Keratinocyte (primary cell): ENCODE measurements at regions not wholly inside any gene's neighbourhood (a gene's known extent, or its start where the extent isn't known, plus 50 kb on each side); places are given as distances from the start of the nearest gene placed in this dataset.

ENCODE experiments used
- DNase-seq: peaks from one replicate; pipeline ENCODE4 v3.0.0-alpha.2; 2011; ENCODE audit warnings: low read depth, missing footprints, low spot score
- FAIRE-seq: peaks from 2 replicates; lab custom pipeline; 2011; peaks lifted over from hg19 to GRCh38; lab: Jason Lieb, UNC
- H2AFZ ChIP-seq: 2 replicates; pipeline ENCODE4 v1.6.0; 2012; ENCODE audit warnings: low read length, control low read depth, inconsistent platforms; ENCODE audit not compliant: control insufficient read depth
- H3K27ac ChIP-seq: 2 replicates; pipeline ENCODE4 v1.5.1; 2011; ENCODE audit warnings: low read length; ENCODE audit not compliant: control insufficient read depth, insufficient read depth
- H3K27me3 ChIP-seq: 3 replicates; pipeline ENCODE4 v1.6.0; 2011; ENCODE audit warnings: low read length; ENCODE audit not compliant: control insufficient read depth, insufficient read depth; ENCODE audit errors: extremely low read depth
- H3K36me3 ChIP-seq, 2 experiments: 2 replicates in 1 of 2; 3 replicates in 1 of 2; pipeline ENCODE4 v1.5.1; 2011; ENCODE audit warnings: low read length in 2 of 2, mild to moderate bottlenecking in 1 of 2; ENCODE audit not compliant: control insufficient read depth in 2 of 2, insufficient read depth in 2 of 2; ENCODE audit errors: extremely low read depth in 1 of 2
- H3K4me1 ChIP-seq: 3 replicates; pipeline ENCODE4 v1.5.1; 2011; ENCODE audit warnings: low read length; ENCODE audit not compliant: control insufficient read depth, insufficient read depth; ENCODE audit errors: extremely low read depth
- H3K4me2 ChIP-seq: 3 replicates; pipeline ENCODE4 v1.6.0; 2011; ENCODE audit warnings: low read depth, low read length; ENCODE audit not compliant: control insufficient read depth, insufficient read depth; ENCODE audit errors: extremely low read depth
- H3K4me3 ChIP-seq, 3 experiments: fragments of 200-600 bp in 1 of 3; sonication (generic) in 1 of 3; 2 replicates in 2 of 3; 3 replicates in 1 of 3; pipeline ENCODE4 v1.5.1; 2011 to 2016; ENCODE audit warnings: low read length in 3 of 3, mild to moderate bottlenecking in 3 of 3, control low read depth in 2 of 3, inconsistent platforms in 1 of 3, low read depth in 1 of 3, mixed read lengths in 1 of 3, mixed run types in 1 of 3, moderate library complexity in 1 of 3; ENCODE audit not compliant: control insufficient read depth in 2 of 3, insufficient read depth in 2 of 3; ENCODE audit errors: extremely low read depth in 1 of 3
- H3K79me2 ChIP-seq: 2 replicates; pipeline ENCODE4 v1.6.0; 2012; ENCODE audit warnings: low read length; ENCODE audit not compliant: control insufficient read depth, insufficient read depth
- H3K9ac ChIP-seq: 3 replicates; pipeline ENCODE4 v1.6.0; 2011; ENCODE audit warnings: low read length; ENCODE audit not compliant: control insufficient read depth, insufficient read depth; ENCODE audit errors: extremely low read depth
- H3K9me1 ChIP-seq: 3 replicates; pipeline ENCODE4 v1.6.0; 2011; ENCODE audit warnings: low read length; ENCODE audit not compliant: control insufficient read depth, insufficient read depth; ENCODE audit errors: extremely low read depth
- H3K9me3 ChIP-seq: 2 replicates; pipeline ENCODE4 v1.5.1; 2012; ENCODE audit warnings: low read depth, low read length; ENCODE audit not compliant: control insufficient read depth
- H4K20me1 ChIP-seq: 3 replicates; pipeline ENCODE4 v1.6.0; 2011; ENCODE audit warnings: low read length; ENCODE audit not compliant: control insufficient read depth, insufficient read depth; ENCODE audit errors: extremely low read depth
- EZH2 ChIP-seq: IDR thresholded peaks from one replicate; pipeline ENCODE4 v1.6.1; 2012; ENCODE audit warnings: inconsistent platforms, mild to moderate bottlenecking, low read length, moderate library complexity
- dilution Hi-C: fragments of 300-500 bp; cut with MboI; formaldehyde crosslinking; loops from one replicate; pipeline ENCODE4 v1.7.0; 2020; ENCODE audit warnings: low sequenced_read_pairs; ENCODE audit not compliant: extremely low pct_ligation_motif_present
- TF ChIP-seq, protein P1 (sequence below), 3 experiments: IDR thresholded peaks in 1 of 3; conservative IDR thresholded peaks in 1 of 3; optimal IDR thresholded peaks in 1 of 3; 2 replicates in 2 of 3; 3 replicates in 1 of 3; pipeline versions ENCODE3 to v1.5.1; 2011; ENCODE audit warnings: low read length in 3 of 3, mild to moderate bottlenecking in 3 of 3, moderate library complexity in 2 of 3, control low read depth in 1 of 3, inconsistent platforms in 1 of 3; ENCODE audit not compliant: insufficient read depth in 2 of 3; ENCODE audit errors: extremely low read depth in 1 of 3

GRCh38 chr4:188879598-188879997 lies 740.4 kb downstream of the TRIML1 start:
- no peaks in the 10 kb centered on the region for H3K36me3 ChIP-seq
- no peak for DNase-seq
- no peaks in the 10 kb centered on the region for H3K9me1 ChIP-seq
- H3K4me2 ChIP-seq = no peak overlapping the region
- H3K4me3 ChIP-seq = no peak overlapping the region
- no peaks in the 10 kb centered on the region for H3K79me2 ChIP-seq
- H2AFZ ChIP-seq = no peak overlapping the region
- no peak for TF ChIP-seq EZH2
- TF ChIP-seq, protein P1, sequence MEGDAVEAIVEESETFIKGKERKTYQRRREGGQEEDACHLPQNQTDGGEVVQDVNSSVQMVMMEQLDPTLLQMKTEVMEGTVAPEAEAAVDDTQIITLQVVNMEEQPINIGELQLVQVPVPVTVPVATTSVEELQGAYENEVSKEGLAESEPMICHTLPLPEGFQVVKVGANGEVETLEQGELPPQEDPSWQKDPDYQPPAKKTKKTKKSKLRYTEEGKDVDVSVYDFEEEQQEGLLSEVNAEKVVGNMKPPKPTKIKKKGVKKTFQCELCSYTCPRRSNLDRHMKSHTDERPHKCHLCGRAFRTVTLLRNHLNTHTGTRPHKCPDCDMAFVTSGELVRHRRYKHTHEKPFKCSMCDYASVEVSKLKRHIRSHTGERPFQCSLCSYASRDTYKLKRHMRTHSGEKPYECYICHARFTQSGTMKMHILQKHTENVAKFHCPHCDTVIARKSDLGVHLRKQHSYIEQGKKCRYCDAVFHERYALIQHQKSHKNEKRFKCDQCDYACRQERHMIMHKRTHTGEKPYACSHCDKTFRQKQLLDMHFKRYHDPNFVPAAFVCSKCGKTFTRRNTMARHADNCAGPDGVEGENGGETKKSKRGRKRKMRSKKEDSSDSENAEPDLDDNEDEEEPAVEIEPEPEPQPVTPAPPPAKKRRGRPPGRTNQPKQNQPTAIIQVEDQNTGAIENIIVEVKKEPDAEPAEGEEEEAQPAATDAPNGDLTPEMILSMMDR (optimal IDR thresholded peaks at IDR 0.05 in 1 of 3, IDR thresholded peaks at IDR 0.05 in 1 of 3, conservative IDR thresholded peaks at IDR 0.05 in 1 of 3; ENCODE audit: extremely low read depth in 1 of 3, insufficient read depth in 2 of 3, low read length in 3 of 3) = no peak
- dilution Hi-C loops = no loop called here
- H3K9ac ChIP-seq = no peak overlapping the region
- no peaks in the 10 kb centered on the region for H3K27me3 ChIP-seq
- no peaks in the 10 kb centered on the region for H3K9me3 ChIP-seq
- H3K27ac ChIP-seq = no peak overlapping the region
- no peaks in the 10 kb centered on the region for H4K20me1 ChIP-seq
- H3K4me1 ChIP-seq = no peaks in the 10 kb centered on the region
- FAIRE-seq = no peak

DNA sequence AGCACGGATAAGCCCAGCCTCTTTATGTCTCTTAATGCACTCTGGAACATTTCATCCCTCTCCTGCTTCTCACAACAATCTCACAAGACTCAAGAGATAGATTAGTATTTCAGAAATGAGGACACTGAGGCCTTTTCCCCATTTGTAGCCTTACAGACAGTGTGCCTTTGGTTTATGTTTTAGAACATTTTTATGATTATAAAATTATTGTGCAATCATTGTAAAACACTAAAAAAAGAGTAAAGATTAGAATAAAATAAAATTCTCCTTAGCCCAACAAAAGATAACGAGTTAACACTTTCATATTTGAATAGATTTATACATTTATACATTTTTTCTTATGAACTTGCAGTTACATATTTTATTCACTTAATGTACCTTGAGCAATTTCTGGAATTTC lies 748.7 kb downstream of the TRIML1 start:
- Histone ChIP-seq H3K9ac (no peak overlapping the region), H3K27me3 (no peaks in the 10 kb centered on the region), H3K27ac (no peak overlapping the region), H2AFZ (no peak overlapping the region), H3K9me1 (no peaks in the 10 kb centered on the region), H3K4me2 (no peak overlapping the region), H3K4me3 (no peak overlapping the region), H3K79me2 (no peaks in the 10 kb centered on the region), H3K36me3 (no peaks in the 10 kb centered on the region), H4K20me1 (no peaks in the 10 kb centered on the region), H3K4me1 (no peaks in the 10 kb centered on the region), H3K9me3 (peaks cover 1% of the 10 kb centered on the region)
- DNase-seq (no peak), FAIRE-seq (no peak)
- TF ChIP-seq EZH2 = no peak
- TF ChIP-seq, protein P1 (optimal IDR thresholded peaks at IDR 0.05 in 1 of 3, IDR thresholded peaks at IDR 0.05 in 1 of 3, conservative IDR thresholded peaks at IDR 0.05 in 1 of 3; ENCODE audit: extremely low read depth in 1 of 3, insufficient read depth in 2 of 3, low read length in 3 of 3) = no peak
- dilution Hi-C loops = no loop called here
